Ovary (tissue), 3 donors: ENCODE measurements at regions not wholly inside any gene's neighbourhood (a gene's known extent, or its start where the extent isn't known, plus 50 kb on each side); places are given as distances from the start of the nearest gene placed in this dataset.

Experiments
- EP300 ChIP-seq: sonication (generic); formaldehyde crosslinking; IDR thresholded peaks from one replicate; pipeline ENCODE4 v1.6.1; 2017; ENCODE audit warnings: antibody characterized with exemption
- POLR2A ChIP-seq: fragments of 450-650 bp; IDR thresholded peaks from one replicate; pipeline ENCODE4 v1.6.1; 2017; ENCODE audit warnings: antibody characterized with exemption, mild to moderate bottlenecking, moderate library complexity
- TF ChIP-seq, protein P1 (sequence below), 3 donors: fragments of 450-650 bp in 2 of 3; fragments of 200-600 bp in 1 of 3; IDR thresholded peaks; one replicate each; pipeline versions ENCODE4 v1.5.1 to v1.8.0; 2016 to 2022; ENCODE audit warnings: antibody characterized with exemption in 3 of 3, mild to moderate bottlenecking in 1 of 3
- donor health status: DM: no; HTN: no; CAD: no.

DNA sequence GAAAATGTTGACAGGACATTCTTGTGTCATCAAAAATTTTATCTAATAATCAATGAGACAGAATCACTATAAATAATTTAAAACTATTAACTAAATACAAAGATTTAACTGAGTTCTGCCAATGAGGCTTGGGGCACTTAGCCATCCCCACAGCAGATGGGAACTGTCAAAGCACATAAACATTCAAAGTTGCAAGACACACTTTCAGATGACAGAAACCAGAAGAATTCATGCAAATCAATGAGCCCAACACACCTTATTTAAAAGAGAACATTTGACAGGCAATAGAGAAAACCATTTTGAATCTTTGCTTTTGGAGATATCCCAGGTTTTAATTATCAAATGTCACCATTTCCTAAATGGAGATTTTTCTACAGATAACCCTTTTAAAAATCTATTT lies 566.2 kb downstream of the IRS1 start:
- TF ChIP-seq, protein P1, sequence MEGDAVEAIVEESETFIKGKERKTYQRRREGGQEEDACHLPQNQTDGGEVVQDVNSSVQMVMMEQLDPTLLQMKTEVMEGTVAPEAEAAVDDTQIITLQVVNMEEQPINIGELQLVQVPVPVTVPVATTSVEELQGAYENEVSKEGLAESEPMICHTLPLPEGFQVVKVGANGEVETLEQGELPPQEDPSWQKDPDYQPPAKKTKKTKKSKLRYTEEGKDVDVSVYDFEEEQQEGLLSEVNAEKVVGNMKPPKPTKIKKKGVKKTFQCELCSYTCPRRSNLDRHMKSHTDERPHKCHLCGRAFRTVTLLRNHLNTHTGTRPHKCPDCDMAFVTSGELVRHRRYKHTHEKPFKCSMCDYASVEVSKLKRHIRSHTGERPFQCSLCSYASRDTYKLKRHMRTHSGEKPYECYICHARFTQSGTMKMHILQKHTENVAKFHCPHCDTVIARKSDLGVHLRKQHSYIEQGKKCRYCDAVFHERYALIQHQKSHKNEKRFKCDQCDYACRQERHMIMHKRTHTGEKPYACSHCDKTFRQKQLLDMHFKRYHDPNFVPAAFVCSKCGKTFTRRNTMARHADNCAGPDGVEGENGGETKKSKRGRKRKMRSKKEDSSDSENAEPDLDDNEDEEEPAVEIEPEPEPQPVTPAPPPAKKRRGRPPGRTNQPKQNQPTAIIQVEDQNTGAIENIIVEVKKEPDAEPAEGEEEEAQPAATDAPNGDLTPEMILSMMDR (IDR thresholded peaks at IDR 0.05): no peak
- TF ChIP-seq EP300: no peak
- no peak for TF ChIP-seq POLR2A
